PFSK-1 (cell line): ENCODE measurements at regions not wholly inside any gene's neighbourhood (a gene's known extent, or its start where the extent isn't known, plus 50 kb on each side); places are given as distances from the start of the nearest gene placed in this dataset.

ENCODE experiments used
- POLR2AphosphoS5 ChIP-seq: IDR thresholded peaks from 2 replicates; pipeline ENCODE4 v1.6.1; 2012; ENCODE audit warnings: low read depth, mild to moderate bottlenecking, control low read depth, low read length, moderate library complexity
- REST ChIP-seq, 2 experiments: IDR thresholded peaks; 2 replicates each; pipeline versions ENCODE4 v1.6.1 to v1.8.0; 2011 to 2012; ENCODE audit warnings: low read depth in 2 of 2, low read length in 2 of 2, control low read depth in 1 of 2, inconsistent platforms in 1 of 2, mild to moderate bottlenecking in 1 of 2, moderate library complexity in 1 of 2; ENCODE audit not compliant: insufficient read depth in 1 of 2
- SIN3A ChIP-seq: IDR thresholded peaks from 2 replicates; pipeline ENCODE4 v1.6.1; 2012; ENCODE audit warnings: mild to moderate bottlenecking, low read length, moderate library complexity, borderline replicate concordance; ENCODE audit not compliant: insufficient read depth
- TAF1 ChIP-seq: IDR thresholded peaks from 2 replicates; pipeline ENCODE4 v1.6.1; 2012; ENCODE audit warnings: low read length, control low read depth, borderline replicate concordance; ENCODE audit not compliant: insufficient read depth

- no peak for TF ChIP-seq REST (IDR thresholded peaks at IDR 0.05; ENCODE audit: insufficient read depth in 1 of 2, low read depth in 2 of 2, low read length in 2 of 2)
- TF ChIP-seq POLR2AphosphoS5 = no peak
- TF ChIP-seq TAF1 = no peak
- no peak for TF ChIP-seq SIN3A
These were observed 537.2 kb upstream of the TMPRSS15 start for GRCh38 chr21:18940791-18941190.
